ENCODE measurements at regions not wholly inside any gene's neighbourhood (a gene's known extent, or its start where the extent isn't known, plus 50 kb on each side); places are given as distances from the start of the nearest gene placed in this dataset.
A peak's percentile ranks its signal among the peaks of the same experiment; 100 is the strongest.

- peak; percentile 71 for DNase-seq (ENCODE audit: low spot score)
These were observed 64.2 kb upstream of the MYLIP start for GRCh38 chr6:16064671-16065072.

GRCh38 chr6:16063580-16063979 lies 65.3 kb upstream of the MYLIP start:
- Histone ChIP-seq H3K4me2 (peak overlapping the region; percentile 44; the same call in 1 of the 2 replicates), H2AFZ (no peak overlapping the region), H3K36me3 (ENCODE audit: insufficient read depth) (no peaks in the 10 kb centered on the region), H3F3A (replicated peaks; ENCODE audit: low read depth) (0 out of 2 replicates have a peak, but pooled peaks cover 5% of the 10 kb centered on the region), H4K20me1 (replicated peaks; ENCODE audit: insufficient read depth) (no peaks in the 10 kb centered on the region), H3K9me2 (ENCODE audit: insufficient read depth) (peaks cover 5% of the 10 kb centered on the region; the same call in 1 of the 2 replicates), H3K4me1 (ENCODE audit: insufficient read depth) (peaks cover 32% of the 10 kb centered on the region), H3K27me3 (ENCODE audit: insufficient read depth) (no peaks in the 10 kb centered on the region), H3K4me3 (no peak overlapping the region), H3K79me2 (replicated peaks; ENCODE audit: insufficient read depth) (no peaks in the 10 kb centered on the region), H3K27ac (ENCODE audit: low read depth) (no peak overlapping the region)
- peaks cover 7% of the 10 kb centered on the region for H3K36me3 Mint-ChIP-seq (ENCODE audit: low read depth)
- peaks cover 6% of the 10 kb centered on the region for H3K27me3 Mint-ChIP-seq (ENCODE audit: insufficient read depth, low read depth, poor library complexity)
- peaks cover 6% of the 10 kb centered on the region; the same call in 2 of the 3 replicates for H3K9me3 Mint-ChIP-seq
- peaks cover 40% of the 10 kb centered on the region for H3K4me1 Mint-ChIP-seq
- TF ChIP-seq POLR2AphosphoS5 (IDR thresholded peaks at IDR 0.05; ENCODE audit: low read depth) (no peak), EZH2 (IDR thresholded peaks at IDR 0.05; ENCODE audit: low read depth, unreplicated experiment) (no peak), STAT1 (IDR thresholded peaks at IDR 0.05; ENCODE audit: unreplicated experiment) (no peak), CREB1 (CRISPR knock-in tag; IDR thresholded peaks at IDR 0.05; ENCODE audit: low read depth) (no peak), ZNF331 (CRISPR knock-in tag; IDR thresholded peaks at IDR 0.05; ENCODE audit: low read depth) (no peak), ETS1 (IDR thresholded peaks at IDR 0.05) (no peak), ZNF114 (CRISPR knock-in tag; IDR thresholded peaks at IDR 0.05) (no peak), CTCF (conservative IDR thresholded peaks at IDR 0.05; ENCODE audit: low read depth in 2 of 2) (no peak), JUNB (IDR thresholded peaks at IDR 0.05; ENCODE audit: unreplicated experiment) (no peak)
- ATAC-seq: no peak
- DNase-seq (ENCODE audit: low spot score): no peak
- H3K4me3 Mint-ChIP-seq: no peak overlapping the region
- no peak overlapping the region for H3K27ac Mint-ChIP-seq

More at GRCh38 chr6:16064671-16065072, 64.2 kb upstream of the MYLIP start:
- Mint-ChIP-seq H3K27me3 (ENCODE audit: insufficient read depth, low read depth, poor library complexity) (peaks cover 5% of the 10 kb centered on the region), H3K27ac (peak overlapping the region; percentile 84; the same call in 1 of the 2 replicates), H3K4me1 (peaks cover 31% of the 10 kb centered on the region), H3K9me3 (peaks cover 6% of the 10 kb centered on the region; the same call in 2 of the 3 replicates), H3K36me3 (ENCODE audit: low read depth) (peaks cover 7% of the 10 kb centered on the region), H3K4me3 (0 out of 3 replicates have a peak overlapping the region, but pooled peaks have one; percentile 10)
- no peaks in the 10 kb centered on the region for H4K20me1 ChIP-seq (replicated peaks; ENCODE audit: insufficient read depth)
- 0 out of 2 replicates have a peak, but pooled peaks cover 5% of the 10 kb centered on the region for H3F3A ChIP-seq (replicated peaks; ENCODE audit: low read depth)
- TF ChIP-seq NANOG (IDR thresholded peaks at IDR 0.05; ENCODE audit: borderline replicate concordance) (peak; percentile 94), ETS1 (IDR thresholded peaks at IDR 0.05) (peak; percentile 78), ZNF331 (CRISPR knock-in tag; IDR thresholded peaks at IDR 0.05; ENCODE audit: low read depth) (no peak)
- H2AFZ ChIP-seq: no peak overlapping the region
- H3K36me3 ChIP-seq (ENCODE audit: insufficient read depth): no peaks in the 10 kb centered on the region
- no peak overlapping the region; the same call in 1 of the 2 replicates for H3K4me3 ChIP-seq
- peaks cover 21% of the 10 kb centered on the region for H3K4me1 ChIP-seq (ENCODE audit: insufficient read depth)
- peak overlapping the region; percentile 44 for H3K4me2 ChIP-seq
- H3K27ac ChIP-seq (ENCODE audit: low read depth): no peak overlapping the region
- H3K27me3 ChIP-seq (ENCODE audit: insufficient read depth): no peaks in the 10 kb centered on the region
- peak; percentile 93 for ATAC-seq
- peaks cover 5% of the 10 kb centered on the region; the same call in 1 of the 2 replicates for H3K9me2 ChIP-seq (ENCODE audit: insufficient read depth)
- no peaks in the 10 kb centered on the region for H3K79me2 ChIP-seq (replicated peaks; ENCODE audit: insufficient read depth)
